ENCODE measurements at regions not wholly inside any gene's neighbourhood (a gene's known extent, or its start where the extent isn't known, plus 50 kb on each side); places are given as distances from the start of the nearest gene placed in this dataset.

DNA sequence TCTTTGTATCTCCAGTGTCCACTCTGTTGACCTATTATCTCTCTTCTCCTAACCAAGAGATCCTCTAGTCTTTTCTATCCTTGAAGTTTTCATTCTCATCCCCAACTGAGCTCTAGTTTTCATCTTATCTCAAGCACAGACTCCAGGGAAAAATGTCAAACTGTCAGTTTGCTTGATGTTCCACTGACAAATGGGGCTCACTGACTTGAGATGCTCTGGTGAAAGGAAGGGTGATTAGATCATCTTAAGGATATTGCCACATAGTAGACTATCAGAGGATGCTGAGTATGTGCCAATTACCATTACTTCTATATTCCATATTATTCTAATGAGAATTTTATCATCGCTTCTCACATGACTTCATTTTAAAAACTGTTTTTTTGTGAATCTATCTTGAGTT lies 2008.2 kb downstream of the ARAP2 start:
- intact Hi-C loops (cut with DNase I), result no loop called here
- no peak for DNase-seq
- Histone ChIP-seq H3K27me3 (ENCODE audit: control insufficient read depth, insufficient read depth, low read length) (no peaks in the 10 kb centered on the region), H3K4me1 (ENCODE audit: control insufficient read depth in 2 of 3, insufficient read depth in 2 of 3, low read depth in 1 of 3, low read length in 3 of 3) (no peaks in the 10 kb centered on the region), H3K4me3 (ENCODE audit: low read length in 3 of 3) (no peak overlapping the region), H3K9me3 (ENCODE audit: control insufficient read depth in 2 of 3, insufficient read depth in 1 of 3, low read length in 3 of 3) (no peaks in the 10 kb centered on the region), H3K27ac (ENCODE audit: low read depth in 2 of 2, low read length in 2 of 2) (no peak overlapping the region), H3K36me3 (ENCODE audit: control insufficient read depth in 2 of 3, insufficient read depth in 3 of 3, low read length in 3 of 3) (no peaks in the 10 kb centered on the region), H3K9ac (ENCODE audit: low read length in 3 of 3) (no peak overlapping the region)
- no peak for FAIRE-seq
- TF ChIP-seq, protein P1, sequence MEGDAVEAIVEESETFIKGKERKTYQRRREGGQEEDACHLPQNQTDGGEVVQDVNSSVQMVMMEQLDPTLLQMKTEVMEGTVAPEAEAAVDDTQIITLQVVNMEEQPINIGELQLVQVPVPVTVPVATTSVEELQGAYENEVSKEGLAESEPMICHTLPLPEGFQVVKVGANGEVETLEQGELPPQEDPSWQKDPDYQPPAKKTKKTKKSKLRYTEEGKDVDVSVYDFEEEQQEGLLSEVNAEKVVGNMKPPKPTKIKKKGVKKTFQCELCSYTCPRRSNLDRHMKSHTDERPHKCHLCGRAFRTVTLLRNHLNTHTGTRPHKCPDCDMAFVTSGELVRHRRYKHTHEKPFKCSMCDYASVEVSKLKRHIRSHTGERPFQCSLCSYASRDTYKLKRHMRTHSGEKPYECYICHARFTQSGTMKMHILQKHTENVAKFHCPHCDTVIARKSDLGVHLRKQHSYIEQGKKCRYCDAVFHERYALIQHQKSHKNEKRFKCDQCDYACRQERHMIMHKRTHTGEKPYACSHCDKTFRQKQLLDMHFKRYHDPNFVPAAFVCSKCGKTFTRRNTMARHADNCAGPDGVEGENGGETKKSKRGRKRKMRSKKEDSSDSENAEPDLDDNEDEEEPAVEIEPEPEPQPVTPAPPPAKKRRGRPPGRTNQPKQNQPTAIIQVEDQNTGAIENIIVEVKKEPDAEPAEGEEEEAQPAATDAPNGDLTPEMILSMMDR (IDR thresholded peaks at IDR 0.05; ENCODE audit: borderline replicate concordance, extremely low read depth, insufficient read depth), result no peak

DNA sequence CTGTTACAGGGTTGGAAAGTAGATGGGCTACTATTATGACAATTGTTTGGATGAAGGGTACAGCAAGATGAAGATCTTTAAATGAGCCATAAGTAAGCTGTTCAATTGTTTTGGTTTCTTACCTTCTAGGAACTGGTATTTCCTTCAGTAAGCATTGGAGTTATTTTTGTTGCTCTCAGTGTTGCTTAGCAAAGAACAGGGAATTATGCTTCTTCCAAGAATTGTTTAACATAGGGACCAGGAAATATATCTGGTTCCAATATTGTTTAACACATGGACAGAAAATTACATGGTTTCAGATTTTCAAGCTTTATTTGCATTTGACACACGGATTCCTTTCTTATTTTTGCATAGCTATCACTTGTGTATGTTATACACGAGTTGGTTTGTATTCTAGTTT lies 1999.0 kb downstream of the ARAP2 start:
- intact Hi-C loops (cut with DNase I), result no loop called here
- no peaks in the 10 kb centered on the region for H3K4me1 ChIP-seq (ENCODE audit: control insufficient read depth in 2 of 3, insufficient read depth in 2 of 3, low read depth in 1 of 3, low read length in 3 of 3)
- no peak overlapping the region for H3K4me3 ChIP-seq (ENCODE audit: low read length in 3 of 3)
- no peak overlapping the region for H3K27ac ChIP-seq (ENCODE audit: low read depth in 2 of 2, low read length in 2 of 2)
- DNase-seq (no peak), FAIRE-seq (no peak)
- TF ChIP-seq, protein P1 (IDR thresholded peaks at IDR 0.05; ENCODE audit: borderline replicate concordance, extremely low read depth, insufficient read depth), result no peak
- H3K27me3 ChIP-seq (ENCODE audit: control insufficient read depth, insufficient read depth, low read length), result no peaks in the 10 kb centered on the region
- no peaks in the 10 kb centered on the region for H3K9me3 ChIP-seq (ENCODE audit: control insufficient read depth in 2 of 3, insufficient read depth in 1 of 3, low read length in 3 of 3)
- no peak overlapping the region for H3K9ac ChIP-seq (ENCODE audit: low read length in 3 of 3)
- H3K36me3 ChIP-seq (ENCODE audit: control insufficient read depth in 2 of 3, insufficient read depth in 3 of 3, low read length in 3 of 3), result no peaks in the 10 kb centered on the region

GRCh38 chr4:34250562-34250961 lies 1993.8 kb downstream of the ARAP2 start:
- Histone ChIP-seq H3K27ac (ENCODE audit: low read depth in 2 of 2, low read length in 2 of 2) (no peak overlapping the region), H3K4me3 (ENCODE audit: low read length in 3 of 3) (no peak overlapping the region), H3K27me3 (ENCODE audit: control insufficient read depth, insufficient read depth, low read length) (no peaks in the 10 kb centered on the region), H3K9ac (ENCODE audit: low read length in 3 of 3) (no peak overlapping the region), H3K4me1 (ENCODE audit: control insufficient read depth in 2 of 3, insufficient read depth in 2 of 3, low read depth in 1 of 3, low read length in 3 of 3) (no peaks in the 10 kb centered on the region), H3K36me3 (ENCODE audit: control insufficient read depth in 2 of 3, insufficient read depth in 3 of 3, low read length in 3 of 3) (no peaks in the 10 kb centered on the region), H3K9me3 (ENCODE audit: control insufficient read depth in 2 of 3, insufficient read depth in 1 of 3, low read length in 3 of 3) (no peaks in the 10 kb centered on the region)
- intact Hi-C loops (cut with DNase I), result no loop called here
- FAIRE-seq, result no peak
- DNase-seq, result no peak
- TF ChIP-seq, protein P1 (IDR thresholded peaks at IDR 0.05; ENCODE audit: borderline replicate concordance, extremely low read depth, insufficient read depth), result no peak

DNA sequence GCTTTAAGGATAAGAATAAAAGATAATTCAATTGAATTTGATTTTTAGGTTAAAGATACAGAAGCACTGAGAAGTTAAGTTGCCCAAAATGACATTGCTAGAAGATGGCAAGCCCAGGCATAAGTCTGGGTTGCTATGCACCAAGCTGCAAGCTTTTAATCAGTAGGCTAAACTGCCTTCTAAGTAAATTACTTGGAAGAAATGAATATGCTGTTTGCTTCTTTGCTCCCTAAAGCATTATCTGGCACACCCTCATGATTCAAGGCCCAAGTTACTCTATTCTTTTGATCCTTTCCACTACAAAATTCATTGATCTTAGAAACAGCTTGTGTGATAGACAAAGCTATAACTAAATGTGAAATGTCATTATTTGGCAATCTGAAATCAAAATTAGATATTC lies 1991.1 kb downstream of the ARAP2 start:
- Histone ChIP-seq H3K4me3 (ENCODE audit: low read length in 3 of 3) (no peak overlapping the region), H3K36me3 (ENCODE audit: control insufficient read depth in 2 of 3, insufficient read depth in 3 of 3, low read length in 3 of 3) (no peaks in the 10 kb centered on the region), H3K27me3 (ENCODE audit: control insufficient read depth, insufficient read depth, low read length) (no peaks in the 10 kb centered on the region), H3K9me3 (ENCODE audit: control insufficient read depth in 2 of 3, insufficient read depth in 1 of 3, low read length in 3 of 3) (no peaks in the 10 kb centered on the region), H3K27ac (ENCODE audit: low read depth in 2 of 2, low read length in 2 of 2) (no peak overlapping the region), H3K9ac (ENCODE audit: low read length in 3 of 3) (no peak overlapping the region), H3K4me1 (ENCODE audit: control insufficient read depth in 2 of 3, insufficient read depth in 2 of 3, low read depth in 1 of 3, low read length in 3 of 3) (no peaks in the 10 kb centered on the region)
- TF ChIP-seq, protein P1 (IDR thresholded peaks at IDR 0.05; ENCODE audit: borderline replicate concordance, extremely low read depth, insufficient read depth), result no peak
- DNase-seq (no peak), FAIRE-seq (no peak)
- intact Hi-C loops (cut with DNase I), result no loop called here

Measured in kidney (tissue), 13 donors.